Activated B cell treated with CpG ODN at 0.5 μM for 24 hours (primary cell): ENCODE measurements at regions not wholly inside any gene's neighbourhood (a gene's known extent, or its start where the extent isn't known, plus 50 kb on each side); places are given as distances from the start of the nearest gene placed in this dataset.
"Not testable (repeated sequence)": the region's sequence is repeated elsewhere in the genome, so short reads cannot be mapped to it uniquely, and the experiment has no call there.

Experiments
- ATAC-seq: fragments of 200-7000 bp; cut with Tn5 transposase; one replicate; pipeline ENCODE4 v1.10.0; 2021; ENCODE audit warnings: low read depth, mild to moderate bottlenecking, moderate library complexity
- CTCF ChIA-PET: fragments of 350-600 bp; sonication (Branson Sonifier 250); formaldehyde crosslinking; loops from one replicate; lab custom pipeline; 2021; ENCODE audit warnings: antibody characterized with exemption; lab: Charles Lee
- POLR2A ChIA-PET: fragments of 350-600 bp; sonication (Branson Sonifier 250); formaldehyde crosslinking; loops from one replicate; lab custom pipeline; 2021; ENCODE audit warnings: antibody characterized with exemption; lab: Charles Lee
- DNase-seq: peaks from one replicate; pipeline ENCODE4 v3.0.0; 2022
- H3K27ac Mint-ChIP-seq: one replicate; pipeline ENCODE4 v1.8.0; 2020; ENCODE audit warnings: mixed read lengths
- H3K27me3 Mint-ChIP-seq: one replicate; pipeline ENCODE4 v1.8.0; 2021; ENCODE audit warnings: mixed read lengths
- H3K36me3 Mint-ChIP-seq: one replicate; pipeline ENCODE4 v1.8.0; 2021; ENCODE audit warnings: low read depth, mixed read lengths
- H3K4me1 Mint-ChIP-seq: one replicate; pipeline ENCODE4 v1.8.0; 2021; ENCODE audit warnings: mixed read lengths
- H3K4me3 Mint-ChIP-seq: one replicate; pipeline ENCODE4 v1.8.0; 2020; ENCODE audit warnings: mild to moderate bottlenecking, mixed read lengths
- H3K9me3 Mint-ChIP-seq: one replicate; pipeline ENCODE4 v1.8.0; 2020; ENCODE audit warnings: mixed read lengths
- CTCF ChIP-seq: fragments of 200-600 bp; IDR thresholded peaks from one replicate; pipeline ENCODE4 v1.8.0; 2022; ENCODE audit warnings: antibody characterized with exemption, mild to moderate bottlenecking
- intact Hi-C: fragments of 100-400 bp; cut with micrococcal nuclease; formaldehyde crosslinking; loops from one replicate; pipeline ENCODE4 v1.15.1; 2024

- POLR2A ChIA-PET, result no interaction called here
- DNase-seq, result no peak
- Mint-ChIP-seq H3K27ac (no peak overlapping the region), H3K4me3 (no peak overlapping the region), H3K27me3 (peaks cover 2% of the 10 kb centered on the region), H3K9me3 (no peaks in the 10 kb centered on the region), H3K36me3 (no peaks in the 10 kb centered on the region), H3K4me1 (no peaks in the 10 kb centered on the region)
- TF ChIP-seq CTCF, result no peak
- no peak for ATAC-seq
- CTCF ChIA-PET, result no interaction called here
- intact Hi-C loops, result no loop called here
Measured at GRCh38 chr5:82984786-82985735, 92.1 kb downstream of the TMEM167A start.

- H3K27ac Mint-ChIP-seq, result no peak overlapping the region
- intact Hi-C loops, result no loop called here
- no peak for TF ChIP-seq CTCF
- H3K27me3 Mint-ChIP-seq, result peaks cover 2% of the 10 kb centered on the region
- CTCF ChIA-PET, result no interaction called here
- POLR2A ChIA-PET, result no interaction called here
- DNase-seq (no peak), ATAC-seq (no peak)
- H3K4me1 Mint-ChIP-seq, result no peaks in the 10 kb centered on the region
- H3K36me3 Mint-ChIP-seq, result no peaks in the 10 kb centered on the region
- H3K9me3 Mint-ChIP-seq, result no peaks in the 10 kb centered on the region
- H3K4me3 Mint-ChIP-seq, result no peak overlapping the region
Measured at GRCh38 chr5:82982846-82983245, 94.3 kb downstream of the TMEM167A start.

- intact Hi-C loops, ATAC-seq, H3K27ac Mint-ChIP-seq, POLR2A ChIA-PET, H3K4me3 Mint-ChIP-seq, H3K4me1 Mint-ChIP-seq, CTCF ChIA-PET, H3K36me3 Mint-ChIP-seq, H3K27me3 Mint-ChIP-seq, DNase-seq: not testable (repeated sequence)
- peaks cover 21% of the 10 kb centered on the region for H3K9me3 Mint-ChIP-seq
Measured at GRCh38 chr5:82976887-82977286, 100.3 kb downstream of the TMEM167A start.

GRCh38 chr5:82975812-82976211 is 101.4 kb downstream of the TMEM167A start:
- DNase-seq (no peak), ATAC-seq (no peak)
- H3K9me3 Mint-ChIP-seq, result peaks cover 21% of the 10 kb centered on the region
- no peak overlapping the region for H3K27ac Mint-ChIP-seq
- H3K36me3 Mint-ChIP-seq, result peaks cover 5% of the 10 kb centered on the region
- H3K27me3 Mint-ChIP-seq, result no peaks in the 10 kb centered on the region
- H3K4me3 Mint-ChIP-seq, result no peak overlapping the region
- no peaks in the 10 kb centered on the region for H3K4me1 Mint-ChIP-seq
- CTCF ChIA-PET, result no interaction called here
- POLR2A ChIA-PET, result no interaction called here
- intact Hi-C loops, result no loop called here
- no peak for TF ChIP-seq CTCF

- DNase-seq, result no peak
- no peaks in the 10 kb centered on the region for H3K4me1 Mint-ChIP-seq
- CTCF ChIA-PET, result no interaction called here
Measured at GRCh38 chr5:82975396-82975795, 101.8 kb downstream of the TMEM167A start.

GRCh38 chr5:82974346-82974745 is 102.8 kb downstream of the TMEM167A start:
- H3K4me1 Mint-ChIP-seq, intact Hi-C loops, H3K36me3 Mint-ChIP-seq, H3K4me3 Mint-ChIP-seq, H3K27me3 Mint-ChIP-seq, CTCF ChIA-PET, ATAC-seq, H3K27ac Mint-ChIP-seq, DNase-seq: not testable (repeated sequence)
- H3K9me3 Mint-ChIP-seq, result peaks cover 21% of the 10 kb centered on the region
- POLR2A ChIA-PET, result interaction anchor here (0.7 kb wide), 1 partner anchor 103 kb away, joined by 4 read pairs; the partner anchor contains the start of gene XRCC4

More at GRCh38 chr5:82975396-82975795, 101.8 kb downstream of the TMEM167A start:
- Mint-ChIP-seq H3K27me3 (no peaks in the 10 kb centered on the region), H3K9me3 (peaks cover 21% of the 10 kb centered on the region), H3K27ac (no peak overlapping the region), H3K36me3 (peaks cover 5% of the 10 kb centered on the region), H3K4me3 (no peak overlapping the region)
- POLR2A ChIA-PET, result no interaction called here
- no peak for TF ChIP-seq CTCF
- ATAC-seq, result no peak
- intact Hi-C loops, result no loop called here
